ENCODE measurements at regions not wholly inside any gene's neighbourhood (a gene's known extent, or its start where the extent isn't known, plus 50 kb on each side); places are given as distances from the start of the nearest gene placed in this dataset.

DNA sequence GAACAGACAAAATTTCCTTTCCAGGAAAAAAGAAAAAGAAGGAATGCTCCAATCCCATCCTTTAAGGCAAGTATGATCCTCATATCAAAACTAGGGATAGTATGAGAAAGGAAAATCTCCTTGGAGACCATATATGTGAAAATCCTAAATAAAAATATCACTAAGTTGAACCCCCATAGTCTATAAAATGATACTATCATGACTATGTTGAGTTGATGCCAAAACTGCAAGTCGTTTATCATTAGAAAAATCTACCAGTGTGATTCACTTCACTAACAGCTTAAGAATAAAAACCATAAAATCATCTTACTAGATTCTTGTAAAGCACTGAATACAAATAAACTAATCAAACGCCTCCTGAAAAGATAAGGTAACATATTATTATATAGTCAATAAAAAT is 76.6 kb upstream of the STXBP5 start:
- H3K4me3 ChIP-seq (ENCODE audit: low read depth in 1 of 3, low read length in 3 of 3) = no peak overlapping the region
- WGBS = 63% methylated on average over 2 of the region's 2 CpGs
- no peaks in the 10 kb centered on the region for H3K36me3 ChIP-seq (ENCODE audit: control insufficient read depth in 4 of 4, insufficient read depth in 3 of 4, low read depth in 1 of 4, low read length in 3 of 4)
- no peak for TF ChIP-seq HNF4A (conservative IDR thresholded peaks at IDR 0.05)
- TF ChIP-seq JUND (IDR thresholded peaks at IDR 0.05) = no peak
- TF ChIP-seq HNF4G (IDR thresholded peaks at IDR 0.05) = no peak
- TF ChIP-seq FOXA1 (IDR thresholded peaks at IDR 0.05) = no peak
- TF ChIP-seq, protein P1, sequence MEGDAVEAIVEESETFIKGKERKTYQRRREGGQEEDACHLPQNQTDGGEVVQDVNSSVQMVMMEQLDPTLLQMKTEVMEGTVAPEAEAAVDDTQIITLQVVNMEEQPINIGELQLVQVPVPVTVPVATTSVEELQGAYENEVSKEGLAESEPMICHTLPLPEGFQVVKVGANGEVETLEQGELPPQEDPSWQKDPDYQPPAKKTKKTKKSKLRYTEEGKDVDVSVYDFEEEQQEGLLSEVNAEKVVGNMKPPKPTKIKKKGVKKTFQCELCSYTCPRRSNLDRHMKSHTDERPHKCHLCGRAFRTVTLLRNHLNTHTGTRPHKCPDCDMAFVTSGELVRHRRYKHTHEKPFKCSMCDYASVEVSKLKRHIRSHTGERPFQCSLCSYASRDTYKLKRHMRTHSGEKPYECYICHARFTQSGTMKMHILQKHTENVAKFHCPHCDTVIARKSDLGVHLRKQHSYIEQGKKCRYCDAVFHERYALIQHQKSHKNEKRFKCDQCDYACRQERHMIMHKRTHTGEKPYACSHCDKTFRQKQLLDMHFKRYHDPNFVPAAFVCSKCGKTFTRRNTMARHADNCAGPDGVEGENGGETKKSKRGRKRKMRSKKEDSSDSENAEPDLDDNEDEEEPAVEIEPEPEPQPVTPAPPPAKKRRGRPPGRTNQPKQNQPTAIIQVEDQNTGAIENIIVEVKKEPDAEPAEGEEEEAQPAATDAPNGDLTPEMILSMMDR (IDR thresholded peaks at IDR 0.05; ENCODE audit: low read depth, low read length, missing input control) = no peak
- TF ChIP-seq NR2F2 (IDR thresholded peaks at IDR 0.05) = no peak
- no peak for TF ChIP-seq EGR1 (IDR thresholded peaks at IDR 0.05; ENCODE audit: low read depth in 2 of 2)
- TF ChIP-seq RXRA (IDR thresholded peaks at IDR 0.05) = no peak
- no peak for TF ChIP-seq YY1 (IDR thresholded peaks at IDR 0.05)
- no peak for TF ChIP-seq ATF3 (IDR thresholded peaks at IDR 0.05)
- TF ChIP-seq SP1 (IDR thresholded peaks at IDR 0.05) = no peak
- no peak for TF ChIP-seq GABPA (IDR thresholded peaks at IDR 0.05 in 1 of 2, conservative IDR thresholded peaks at IDR 0.05 in 1 of 2)
- TF ChIP-seq RAD21 (IDR thresholded peaks at IDR 0.05) = no peak
- TF ChIP-seq REST (IDR thresholded peaks at IDR 0.05) = no peak
- TF ChIP-seq, protein P2, sequence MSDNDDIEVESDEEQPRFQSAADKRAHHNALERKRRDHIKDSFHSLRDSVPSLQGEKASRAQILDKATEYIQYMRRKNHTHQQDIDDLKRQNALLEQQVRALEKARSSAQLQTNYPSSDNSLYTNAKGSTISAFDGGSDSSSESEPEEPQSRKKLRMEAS (IDR thresholded peaks at IDR 0.05) = no peak
- TF ChIP-seq, protein P3, sequence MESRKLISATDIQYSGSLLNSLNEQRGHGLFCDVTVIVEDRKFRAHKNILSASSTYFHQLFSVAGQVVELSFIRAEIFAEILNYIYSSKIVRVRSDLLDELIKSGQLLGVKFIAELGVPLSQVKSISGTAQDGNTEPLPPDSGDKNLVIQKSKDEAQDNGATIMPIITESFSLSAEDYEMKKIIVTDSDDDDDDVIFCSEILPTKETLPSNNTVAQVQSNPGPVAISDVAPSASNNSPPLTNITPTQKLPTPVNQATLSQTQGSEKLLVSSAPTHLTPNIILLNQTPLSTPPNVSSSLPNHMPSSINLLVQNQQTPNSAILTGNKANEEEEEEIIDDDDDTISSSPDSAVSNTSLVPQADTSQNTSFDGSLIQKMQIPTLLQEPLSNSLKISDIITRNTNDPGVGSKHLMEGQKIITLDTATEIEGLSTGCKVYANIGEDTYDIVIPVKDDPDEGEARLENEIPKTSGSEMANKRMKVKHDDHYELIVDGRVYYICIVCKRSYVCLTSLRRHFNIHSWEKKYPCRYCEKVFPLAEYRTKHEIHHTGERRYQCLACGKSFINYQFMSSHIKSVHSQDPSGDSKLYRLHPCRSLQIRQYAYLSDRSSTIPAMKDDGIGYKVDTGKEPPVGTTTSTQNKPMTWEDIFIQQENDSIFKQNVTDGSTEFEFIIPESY (IDR thresholded peaks at IDR 0.05) = no peak
- no peak for TF ChIP-seq FOXA2 (IDR thresholded peaks at IDR 0.05)
- H3K27ac ChIP-seq (ENCODE audit: low read depth in 1 of 2, low read length in 2 of 2) = no peak overlapping the region
- no peaks in the 10 kb centered on the region for H3K9me3 ChIP-seq (ENCODE audit: control insufficient read depth in 4 of 4, low read length in 3 of 4)
- H3K27me3 ChIP-seq (ENCODE audit: control insufficient read depth in 4 of 4, insufficient read depth in 4 of 4, low read length in 3 of 4) = peaks cover 0 to under 1% (median 0%) of the 10 kb centered on the region in 4 donors
- no peaks in the 10 kb centered on the region for H3K4me1 ChIP-seq (ENCODE audit: control insufficient read depth in 4 of 4, insufficient read depth in 4 of 4, low read length in 3 of 4)
- no peak for DNase-seq (ENCODE audit: low spot score)
- no peak overlapping the region for H3K9ac ChIP-seq (ENCODE audit: low read depth in 1 of 2, low read length in 2 of 2)

- Histone ChIP-seq H3K27ac (ENCODE audit: low read depth in 1 of 2, low read length in 2 of 2) (no peak overlapping the region), H3K9ac (ENCODE audit: low read depth in 1 of 2, low read length in 2 of 2) (no peak overlapping the region), H3K9me3 (ENCODE audit: control insufficient read depth in 4 of 4, low read length in 3 of 4) (no peaks in the 10 kb centered on the region), H3K4me3 (ENCODE audit: low read depth in 1 of 3, low read length in 3 of 3) (no peak overlapping the region), H3K4me1 (ENCODE audit: control insufficient read depth in 4 of 4, insufficient read depth in 4 of 4, low read length in 3 of 4) (no peaks in the 10 kb centered on the region), H3K27me3 (ENCODE audit: control insufficient read depth in 4 of 4, insufficient read depth in 4 of 4, low read length in 3 of 4) (no peaks in the 10 kb centered on the region), H3K36me3 (ENCODE audit: control insufficient read depth in 4 of 4, insufficient read depth in 3 of 4, low read depth in 1 of 4, low read length in 3 of 4) (no peaks in the 10 kb centered on the region)
- DNase-seq (ENCODE audit: low spot score) = no peak
- 96% methylated on average over 2 of the region's 2 CpGs for WGBS
- TF ChIP-seq FOXA1 (IDR thresholded peaks at IDR 0.05) = no peak
- no peak for TF ChIP-seq ATF3 (IDR thresholded peaks at IDR 0.05)
- TF ChIP-seq SP1 (IDR thresholded peaks at IDR 0.05) = no peak
- TF ChIP-seq, protein P1 (IDR thresholded peaks at IDR 0.05; ENCODE audit: low read depth, low read length, missing input control) = no peak
- TF ChIP-seq GABPA (IDR thresholded peaks at IDR 0.05 in 1 of 2, conservative IDR thresholded peaks at IDR 0.05 in 1 of 2) = no peak
- TF ChIP-seq, protein P3 (IDR thresholded peaks at IDR 0.05) = no peak
- TF ChIP-seq HNF4G (IDR thresholded peaks at IDR 0.05) = no peak
- TF ChIP-seq RXRA (IDR thresholded peaks at IDR 0.05) = no peak
- TF ChIP-seq NR2F2 (IDR thresholded peaks at IDR 0.05) = no peak
- no peak for TF ChIP-seq HNF4A (conservative IDR thresholded peaks at IDR 0.05)
- TF ChIP-seq, protein P2 (IDR thresholded peaks at IDR 0.05) = no peak
Measured at GRCh38 chr6:147128056-147128455, 76.2 kb upstream of the STXBP5 start.
